Esophagus muscularis mucosa (tissue), 4 donors: ENCODE measurements at regions not wholly inside any gene's neighbourhood (a gene's known extent, or its start where the extent isn't known, plus 50 kb on each side); places are given as distances from the start of the nearest gene placed in this dataset.
"Not testable (repeated sequence)": the region's sequence is repeated elsewhere in the genome, so short reads cannot be mapped to it uniquely, and the experiment has no call there.

ENCODE experiments used
- CTCF ChIP-seq, 3 experiments: fragments of 200-600 bp in 2 of 3; fragments of 450-650 bp in 1 of 3; sonication (generic) in 2 of 3; IDR thresholded peaks; one replicate each; pipeline ENCODE4 v1.5.1; 2017 to 2019; ENCODE audit warnings: antibody characterized with exemption in 3 of 3, mild to moderate bottlenecking in 2 of 3, moderate library complexity in 1 of 3
- EP300 ChIP-seq: sonication (generic); formaldehyde crosslinking; IDR thresholded peaks from one replicate; pipeline ENCODE4 v1.6.1; 2017; ENCODE audit warnings: antibody characterized with exemption
- POLR2A ChIP-seq: fragments of 450-650 bp; IDR thresholded peaks from one replicate; pipeline ENCODE4 v1.6.1; 2017; ENCODE audit warnings: antibody characterized with exemption, moderate library complexity, mild to moderate bottlenecking, low read depth

- not testable (repeated sequence) for TF ChIP-seq CTCF (IDR thresholded peaks at IDR 0.05); EP300; POLR2A
Measured at GRCh38 chr4:25511823-25512222, 134.8 kb downstream of the ANAPC4 start.
